B cell (primary cell): ENCODE measurements at regions not wholly inside any gene's neighbourhood (a gene's known extent, or its start where the extent isn't known, plus 50 kb on each side); places are given as distances from the start of the nearest gene placed in this dataset.

Source experiments
- ATAC-seq: fragments of 200-7000 bp; cut with Tn5 transposase; one replicate; pipeline ENCODE4 v1.10.0; 2021; ENCODE audit warnings: low read depth, mild to moderate bottlenecking, moderate number of reproducible peaks, moderate library complexity
- CTCF ChIA-PET: fragments of 350-600 bp; sonication (Branson Sonifier 250); formaldehyde crosslinking; loops from one replicate; lab custom pipeline; 2021; ENCODE audit warnings: antibody characterized with exemption, inconsistent platforms; lab: Charles Lee
- POLR2A ChIA-PET: fragments of 350-600 bp; sonication (Branson Sonifier 250); formaldehyde crosslinking; loops from one replicate; lab custom pipeline; 2021; ENCODE audit warnings: antibody characterized with exemption; lab: Charles Lee
- DNase-seq: peaks from one replicate; pipeline ENCODE4 v3.0.0; 2013
- H2AFZ ChIP-seq: 2 replicates; pipeline ENCODE4 v1.6.1; 2012; ENCODE audit warnings: mild to moderate bottlenecking, low read depth, low read length; ENCODE audit not compliant: insufficient read depth, poor library complexity, severe bottlenecking
- H3K27ac ChIP-seq, 2 donors: 1 replicate in 1 of 2; 2 replicates in 1 of 2; pipeline ENCODE4 v1.5.1; 2012 to 2013; ENCODE audit warnings: low read length in 2 of 2, mild to moderate bottlenecking in 2 of 2, moderate library complexity in 1 of 2
- H3K27me3 ChIP-seq, 4 experiments: fragments of 200-600 bp in 1 of 4; sonication (generic) in 1 of 4; replicated peaks in 1 of 4; 1 replicate in 2 of 4; 2 replicates in 2 of 4; pipeline versions ENCODE4 v1.6.1 to v1.7.0; 2013 to 2016; ENCODE audit warnings: low read length in 3 of 4, mild to moderate bottlenecking in 2 of 4, mixed read lengths in 1 of 4, moderate library complexity in 1 of 4; ENCODE audit not compliant: insufficient read depth in 4 of 4, control insufficient read depth in 3 of 4; ENCODE audit errors: control extremely low read depth in 1 of 4
- H3K36me3 ChIP-seq, 2 experiments: replicated peaks in 1 of 2; 1 replicate in 1 of 2; 2 replicates in 1 of 2; pipeline versions ENCODE4 v1.6.1 to v1.7.1; 2013; ENCODE audit warnings: low read length in 1 of 2; ENCODE audit not compliant: insufficient read depth in 2 of 2, control insufficient read depth in 1 of 2; ENCODE audit errors: control extremely low read depth in 1 of 2, extremely low read depth in 1 of 2
- H3K4me1 ChIP-seq, 2 donors: fragments of 200-600 bp in 1 of 2; sonication (generic) in 1 of 2; 1 replicate in 1 of 2; 2 replicates in 1 of 2; pipeline versions ENCODE4 v1.5.1 to v1.6.1; 2013 to 2017; ENCODE audit warnings: low read length in 2 of 2; ENCODE audit not compliant: control insufficient read depth in 2 of 2, insufficient read depth in 2 of 2
- H3K4me2 ChIP-seq: replicated peaks from 2 replicates; pipeline ENCODE3; 2012; ENCODE audit warnings: mild to moderate bottlenecking, low read depth, low read length; ENCODE audit not compliant: poor library complexity, severe bottlenecking
- H3K4me3 ChIP-seq, 5 experiments: fragments of 200-600 bp in 1 of 5; sonication (generic) in 1 of 5; 1 replicate in 3 of 5; 2 replicates in 2 of 5; pipeline versions ENCODE4 v1.5.1 to v1.7.0; 2011 to 2016; ENCODE audit warnings: low read length in 4 of 5, mild to moderate bottlenecking in 4 of 5, low read depth in 2 of 5, control low read depth in 1 of 5, moderate library complexity in 1 of 5; ENCODE audit not compliant: insufficient read depth in 1 of 5; ENCODE audit errors: control extremely low read depth in 1 of 5, extremely low read depth in 1 of 5
- H3K79me2 ChIP-seq: fragments of 200-600 bp; sonication (generic); one replicate; pipeline ENCODE4 v1.6.0; 2016; ENCODE audit warnings: low read length; ENCODE audit not compliant: control insufficient read depth, insufficient read depth
- H3K9ac ChIP-seq: fragments of 200-600 bp; sonication (generic); 2 replicates; pipeline ENCODE4 v1.6.1; 2017; ENCODE audit warnings: mild to moderate bottlenecking, low read length, moderate library complexity
- H3K9me3 ChIP-seq, 3 donors: one replicate each; pipeline versions ENCODE4 v1.6.1 to v1.7.1; 2013; ENCODE audit warnings: low read length in 2 of 3; ENCODE audit not compliant: control insufficient read depth in 2 of 3, insufficient read depth in 1 of 3; ENCODE audit errors: control extremely low read depth in 1 of 3
- H4K20me1 ChIP-seq: 2 replicates; pipeline ENCODE4 v1.6.0; 2012; ENCODE audit warnings: mild to moderate bottlenecking, low read length; ENCODE audit not compliant: insufficient read depth, control insufficient read depth, poor library complexity, severe bottlenecking
- H3K27ac Mint-ChIP-seq: one replicate; pipeline ENCODE4 v1.8.0; 2021; ENCODE audit warnings: mixed read lengths
- H3K27me3 Mint-ChIP-seq: one replicate; pipeline ENCODE4 v1.8.0; 2021; ENCODE audit warnings: mixed read lengths
- H3K4me1 Mint-ChIP-seq: one replicate; pipeline ENCODE4 v1.8.0; 2021; ENCODE audit warnings: mixed read lengths
- H3K4me3 Mint-ChIP-seq: one replicate; pipeline ENCODE4 v1.8.0; 2021; ENCODE audit warnings: mixed read lengths
- H3K9me3 Mint-ChIP-seq: one replicate; pipeline ENCODE4 v1.8.0; 2022; ENCODE audit warnings: mixed read lengths; ENCODE audit not compliant: insufficient read depth
- CTCF ChIP-seq: fragments of 200-600 bp; IDR thresholded peaks from one replicate; pipeline ENCODE4 v1.8.0; 2022; ENCODE audit warnings: antibody characterized with exemption, mild to moderate bottlenecking
- EZH2 ChIP-seq: IDR thresholded peaks from 2 replicates; pipeline ENCODE4 v1.6.1; 2012; ENCODE audit warnings: borderline replicate concordance, low read depth, mild to moderate bottlenecking, moderate library complexity, low read length; ENCODE audit not compliant: insufficient read depth, poor library complexity, severe bottlenecking
- WGBS: methylation state at CpG from one replicate; pipeline ENCODE4 v1.1.5; 2013; ENCODE audit warnings: missing lambda C conversion rate; ENCODE audit not compliant: insufficient coverage; 5-methylcytosine and 5-hydroxymethylcytosine counted together
- intact Hi-C: fragments of 100-400 bp; cut with micrococcal nuclease; formaldehyde crosslinking; loops from one replicate; pipeline ENCODE4 v1.10.0; 2022

DNA sequence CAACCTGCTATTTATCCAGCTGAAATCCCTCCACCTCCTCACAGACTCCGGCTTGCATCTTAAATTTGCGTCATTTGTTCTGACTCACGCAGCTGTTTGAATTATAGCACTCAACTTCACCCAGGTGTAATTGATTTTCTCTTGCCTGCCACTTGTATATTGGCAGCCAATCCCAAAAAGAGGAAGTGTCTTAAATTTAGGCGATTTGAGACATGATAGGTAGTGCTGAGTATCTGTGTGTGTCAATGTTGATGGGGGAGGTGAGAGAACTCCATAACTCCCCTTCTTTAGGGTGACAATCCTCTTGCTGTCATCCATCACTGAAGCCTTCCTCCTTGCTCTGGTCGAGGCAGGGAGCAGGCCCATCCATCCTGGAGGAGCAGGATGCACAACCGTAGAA, 77.2 kb upstream of the TPRG1 start:
- CTCF ChIA-PET = no interaction called here
- Mint-ChIP-seq H3K4me1 (no peaks in the 10 kb centered on the region), H3K27ac (no peak overlapping the region), H3K27me3 (peaks cover 43% of the 10 kb centered on the region), H3K4me3 (no peak overlapping the region), H3K9me3 (no peaks in the 10 kb centered on the region)
- Histone ChIP-seq H3K36me3 (no peaks in the 10 kb centered on the region), H3K27ac (no peak overlapping the region), H3K9me3 (peaks cover 0 to 2% (median 0%) of the 10 kb centered on the region in 3 donors), H3K79me2 (no peaks in the 10 kb centered on the region), H3K9ac (no peak overlapping the region), H3K4me2 (no peak overlapping the region), H2AFZ (no peak overlapping the region), H3K27me3 (peaks cover 0 to 3% (median 0%) of the 10 kb centered on the region in 4 experiments), H3K4me1 (no peaks in the 10 kb centered on the region), H4K20me1 (no peaks in the 10 kb centered on the region), H3K4me3 (no peak overlapping the region)
- 86% methylated on average over 5 of the region's 6 CpGs for WGBS
- intact Hi-C loops = no loop called here
- ATAC-seq (no peak), DNase-seq (no peak)
- TF ChIP-seq CTCF = no peak
- POLR2A ChIA-PET = no interaction called here

DNA sequence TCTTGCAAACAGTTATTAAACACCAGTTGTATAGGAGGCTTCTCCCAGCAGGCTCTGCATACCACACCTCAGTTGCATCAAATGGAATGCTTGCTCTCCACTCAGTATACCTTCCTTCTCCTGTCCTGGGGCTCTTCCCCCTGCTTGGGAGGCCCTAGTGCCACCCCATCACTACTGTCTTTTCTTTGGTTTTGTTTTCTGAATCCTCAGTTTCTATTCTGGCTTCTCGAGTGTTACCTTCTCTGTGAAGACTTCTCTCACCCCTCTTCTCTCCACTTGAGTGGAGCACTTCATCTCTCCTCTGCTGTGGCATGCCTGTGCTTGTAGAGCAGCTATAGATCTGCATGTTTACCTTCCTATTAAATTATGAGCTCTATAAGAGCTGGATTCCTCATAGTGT, 75.7 kb upstream of the TPRG1 start:
- H3K4me2 ChIP-seq = no peak overlapping the region
- Mint-ChIP-seq H3K4me3 (no peak overlapping the region), H3K4me1 (no peaks in the 10 kb centered on the region), H3K9me3 (no peaks in the 10 kb centered on the region), H3K27ac (no peak overlapping the region), H3K27me3 (peaks cover 46% of the 10 kb centered on the region)
- no peak overlapping the region for H3K4me3 ChIP-seq
- no peaks in the 10 kb centered on the region for H3K36me3 ChIP-seq
- H3K27ac ChIP-seq = no peak overlapping the region
- no peaks in the 10 kb centered on the region for H4K20me1 ChIP-seq
- no peak for TF ChIP-seq CTCF
- TF ChIP-seq EZH2 = no peak
- ATAC-seq = no peak
- 80% methylated on average over 1 of the region's 1 CpG for WGBS
- H3K9me3 ChIP-seq = peaks cover 0 to 2% (median 0%) of the 10 kb centered on the region in 3 donors
- POLR2A ChIA-PET = no interaction called here
- no peaks in the 10 kb centered on the region for H3K79me2 ChIP-seq
- H3K4me1 ChIP-seq = no peaks in the 10 kb centered on the region
- DNase-seq = no peak
- CTCF ChIA-PET = no interaction called here
- no peak overlapping the region for H2AFZ ChIP-seq
- intact Hi-C loops = no loop called here
- no peaks in the 10 kb centered on the region for H3K27me3 ChIP-seq
- H3K9ac ChIP-seq = no peak overlapping the region
